HG02678 (cell line): ENCODE measurements at regions not wholly inside any gene's neighbourhood (a gene's known extent, or its start where the extent isn't known, plus 50 kb on each side); places are given as distances from the start of the nearest gene placed in this dataset.

Experiments used
- ATAC-seq: cut with Tn5 transposase; IDR thresholded peaks from one replicate; pipeline ENCODE4 v1.9.1; 2021; ENCODE audit warnings: mild to moderate bottlenecking, moderate library complexity; ENCODE audit not compliant: unreplicated experiment

- ATAC-seq = no peak
Observed at GRCh38 chr19:31595521-31595920, 246.3 kb upstream of the TSHZ3 start.

- no peak for ATAC-seq
Observed at GRCh38 chr19:31596751-31597150, 247.5 kb upstream of the TSHZ3 start.

GRCh38 chr19:31597616-31598015 is 248.4 kb upstream of the TSHZ3 start:
- ATAC-seq = no peak

- no peak for ATAC-seq
Observed at GRCh38 chr19:31598730-31599238, 249.5 kb upstream of the TSHZ3 start.

- ATAC-seq = no peak
Observed at GRCh38 chr19:31600731-31601295, 251.6 kb upstream of the TSHZ3 start.

- ATAC-seq = no peak
Observed at GRCh38 chr19:31601855-31602254, 252.6 kb upstream of the TSHZ3 start.

GRCh38 chr19:31602548-31602947 is 253.3 kb upstream of the TSHZ3 start:
- ATAC-seq = no peak

- no peak for ATAC-seq
Observed at GRCh38 chr19:31604493-31605040, 255.3 kb upstream of the TSHZ3 start.

- no peak for ATAC-seq
Observed at GRCh38 chr19:31610018-31610417, 260.8 kb upstream of the TSHZ3 start.

- ATAC-seq = no peak
Observed at GRCh38 chr19:31611046-31611877, 262.0 kb upstream of the TSHZ3 start.

- no peak for ATAC-seq
Observed at GRCh38 chr19:31612873-31613272, 263.6 kb upstream of the TSHZ3 start.

- ATAC-seq = no peak
Observed at GRCh38 chr19:31613683-31614219, 264.5 kb upstream of the TSHZ3 start.

GRCh38 chr19:31616031-31616430 is 266.8 kb upstream of the TSHZ3 start:
- ATAC-seq = no peak

GRCh38 chr19:31617010-31617585 is 267.9 kb upstream of the TSHZ3 start:
- ATAC-seq = no peak

GRCh38 chr19:31625056-31625455 is 275.8 kb upstream of the TSHZ3 start:
- no peak for ATAC-seq

GRCh38 chr19:31625575-31625974 is 276.3 kb upstream of the TSHZ3 start:
- ATAC-seq = no peak

- no peak for ATAC-seq
Observed at GRCh38 chr19:31626941-31627340, 277.7 kb upstream of the TSHZ3 start.

GRCh38 chr19:31627620-31628365 is 278.6 kb upstream of the TSHZ3 start:
- no peak for ATAC-seq

- no peak for ATAC-seq
Observed at GRCh38 chr19:31629579-31630363, 280.5 kb upstream of the TSHZ3 start.

GRCh38 chr19:31633014-31633413 is 283.8 kb upstream of the TSHZ3 start:
- no peak for ATAC-seq
